IMR-90 (cell line): ENCODE measurements at regions not wholly inside any gene's neighbourhood (a gene's known extent, or its start where the extent isn't known, plus 50 kb on each side); places are given as distances from the start of the nearest gene placed in this dataset.

Experiments
- BHLHE40 ChIP-seq: fragments of 150-350 bp; IDR thresholded peaks from 2 replicates; pipeline ENCODE4 v1.6.1; 2016; ENCODE audit warnings: mild to moderate bottlenecking, low read depth, low read length
- CEBPB ChIP-seq: IDR thresholded peaks from 2 replicates; pipeline ENCODE4 v1.6.1; 2012; ENCODE audit warnings: low read depth, low read length, improper control_type of control experiment
- CHD1 ChIP-seq: IDR thresholded peaks from 2 replicates; pipeline ENCODE4 v1.6.1; 2012; ENCODE audit warnings: low read depth, low read length, improper control_type of control experiment
- CTCF ChIP-seq: conservative IDR thresholded peaks from 2 replicates; pipeline ENCODE4 v1.5.1; 2012; ENCODE audit warnings: mild to moderate bottlenecking, low read depth, low read length, improper control_type of control experiment
- ELK1 ChIP-seq: fragments of 150-350 bp; IDR thresholded peaks from 2 replicates; pipeline ENCODE4 v1.6.1; 2016; ENCODE audit warnings: low read depth, mild to moderate bottlenecking, low read length, moderate library complexity, borderline replicate concordance
- MAFK ChIP-seq: IDR thresholded peaks from 2 replicates; pipeline ENCODE4 v1.6.1; 2012; ENCODE audit warnings: low read depth, low read length, improper control_type of control experiment
- MXI1 ChIP-seq: IDR thresholded peaks from 2 replicates; pipeline ENCODE4 v1.6.1; 2012; ENCODE audit warnings: low read depth, mild to moderate bottlenecking, low read length, moderate library complexity, borderline replicate concordance
- POLR2A ChIP-seq: IDR thresholded peaks from 2 replicates; pipeline ENCODE4 v1.6.1; 2012; ENCODE audit warnings: mild to moderate bottlenecking, low read depth, low read length
- RAD21 ChIP-seq: IDR thresholded peaks from 2 replicates; pipeline ENCODE4 v1.6.1; 2012; ENCODE audit warnings: low read length, improper control_type of control experiment
- RCOR1 ChIP-seq: IDR thresholded peaks from 2 replicates; pipeline ENCODE4 v1.6.1; 2012; ENCODE audit warnings: mild to moderate bottlenecking, low read length, improper control_type of control experiment; ENCODE audit not compliant: insufficient replicate concordance
- RFX5 ChIP-seq: IDR thresholded peaks from 2 replicates; pipeline ENCODE4 v1.8.0; 2012; ENCODE audit warnings: low read depth, mild to moderate bottlenecking, low read length, moderate library complexity
- SMC3 ChIP-seq: fragments of 150-350 bp; IDR thresholded peaks from 2 replicates; pipeline ENCODE4 v1.6.1; 2016; ENCODE audit warnings: low read depth, mild to moderate bottlenecking, antibody characterized with exemption, low read length, moderate library complexity
- USF2 ChIP-seq: fragments of 150-350 bp; IDR thresholded peaks from 2 replicates; pipeline ENCODE4 v1.6.1; 2017; ENCODE audit warnings: mild to moderate bottlenecking, antibody characterized with exemption, low read length, low read depth

GRCh38 chr5:125169396-125169795 lies 423.0 kb upstream of the ZNF608 start:
- TF ChIP-seq CTCF (no peak), CEBPB (no peak), RAD21 (no peak), POLR2A (no peak), ELK1 (no peak), RCOR1 (no peak), MXI1 (no peak), MAFK (no peak), CHD1 (no peak), SMC3 (no peak), RFX5 (no peak), BHLHE40 (no peak), USF2 (no peak)
